ENCODE measurements at regions not wholly inside any gene's neighbourhood (a gene's known extent, or its start where the extent isn't known, plus 50 kb on each side); places are given as distances from the start of the nearest gene placed in this dataset.
"Not testable (repeated sequence)": the region's sequence is repeated elsewhere in the genome, so short reads cannot be mapped to it uniquely, and the experiment has no call there.

DNA sequence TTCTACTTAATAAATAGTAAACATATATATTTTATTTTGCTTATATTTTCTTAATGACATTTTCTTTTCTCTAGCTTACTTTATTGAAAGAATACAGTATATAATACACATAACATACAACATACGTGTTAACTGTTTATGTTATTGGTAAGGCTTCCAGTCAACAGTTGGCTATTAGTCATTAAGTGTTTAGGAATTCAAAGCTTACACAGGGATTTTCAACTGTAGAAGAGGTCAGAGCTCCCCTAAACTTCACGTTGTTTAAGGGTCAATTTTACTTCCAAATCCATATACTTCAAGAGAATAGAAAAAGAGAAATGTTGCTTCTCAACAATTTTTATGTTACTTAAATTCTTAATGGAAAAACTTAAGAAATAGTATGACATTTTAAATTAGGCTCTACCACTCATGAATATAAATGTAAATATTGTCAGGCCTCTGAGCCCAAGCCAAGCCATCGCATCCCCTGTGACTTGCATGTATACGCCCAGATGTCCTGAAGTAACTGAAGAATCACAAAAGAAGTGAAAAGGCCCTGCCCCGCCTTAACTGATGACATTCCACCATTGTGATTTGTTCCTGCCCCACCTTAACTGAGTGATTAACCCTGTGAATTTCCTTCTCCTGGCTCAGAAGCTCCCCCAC lies 456.5 kb upstream of the NETO1 start:
- not testable (repeated sequence) for DNase-seq (ENCODE audit: low read depth in 2 of 2)

DNA sequence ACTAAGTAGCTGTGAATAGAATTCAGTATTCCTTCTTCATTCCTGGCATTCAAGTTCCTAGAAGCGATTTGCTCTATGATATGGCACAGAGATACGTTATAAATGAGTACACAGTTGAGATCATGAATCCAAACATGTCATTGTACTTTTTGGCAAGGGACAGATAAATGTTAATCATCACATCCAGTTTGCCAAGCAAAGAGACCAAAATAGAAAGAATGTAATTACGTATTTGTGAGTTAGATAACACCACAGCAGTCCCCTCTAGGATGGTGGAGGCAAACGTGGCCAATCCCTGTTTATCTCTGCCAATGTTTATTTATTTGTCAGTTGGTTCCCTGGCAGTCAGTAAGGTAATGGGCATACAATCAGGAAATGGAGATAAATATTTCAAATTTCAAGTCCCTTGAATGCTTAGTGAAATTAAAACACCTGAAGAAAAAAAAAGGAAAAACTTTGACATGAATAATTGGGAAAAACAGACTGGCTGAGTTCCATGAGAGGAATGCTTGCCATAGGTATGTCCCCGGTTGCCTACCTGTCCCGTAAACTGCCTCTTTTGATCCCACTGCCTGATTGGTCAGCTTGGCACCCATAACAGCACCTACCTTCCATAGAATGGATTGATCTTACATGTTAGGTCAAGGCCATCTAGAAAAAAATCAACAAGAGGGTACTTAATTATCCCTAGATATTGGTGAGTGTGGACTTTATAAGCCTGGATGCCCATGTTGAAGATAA lies 451.1 kb upstream of the NETO1 start:
- DNase-seq (ENCODE audit: low read depth in 2 of 2) = no peak

DNA sequence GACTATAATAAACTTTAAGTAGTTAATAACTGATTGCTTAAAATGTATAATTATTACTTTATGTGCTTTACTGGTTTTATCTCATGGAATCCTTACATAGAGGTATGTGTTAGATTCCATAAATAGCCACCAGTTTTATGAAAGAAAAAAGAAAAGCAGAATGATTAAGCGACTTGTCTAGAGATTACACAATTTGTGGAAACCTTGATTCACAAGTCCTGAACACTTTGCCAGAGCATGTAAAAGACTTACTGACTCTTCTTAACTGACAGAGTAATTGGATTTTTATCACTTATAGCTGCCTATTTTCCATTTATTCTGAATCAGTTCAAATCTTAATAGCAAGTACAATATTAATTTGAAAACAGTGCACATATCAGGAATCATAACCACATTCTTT lies 448.7 kb upstream of the NETO1 start:
- no peak for DNase-seq (ENCODE audit: low read depth in 2 of 2)

DNA sequence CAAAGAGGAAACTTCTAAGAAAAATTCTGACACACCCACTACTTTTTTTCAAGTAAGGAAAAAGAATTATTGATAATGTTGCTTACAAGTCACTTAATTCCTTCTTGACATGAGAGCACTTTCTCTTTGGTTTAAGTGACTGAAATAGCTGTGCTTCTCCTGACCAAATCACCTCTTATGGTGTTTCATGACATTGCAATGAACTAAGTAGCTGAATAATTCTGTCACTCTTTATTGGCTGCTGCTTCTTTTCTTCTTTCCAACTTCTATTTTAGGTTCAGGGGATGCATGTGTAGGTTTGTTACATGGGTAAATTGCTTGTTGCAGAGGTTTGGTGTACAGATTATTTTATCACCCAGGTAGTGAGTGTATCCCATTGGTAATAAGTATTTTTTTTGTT lies 447.6 kb upstream of the NETO1 start:
- no peak for DNase-seq (ENCODE audit: low read depth in 2 of 2)

DNA sequence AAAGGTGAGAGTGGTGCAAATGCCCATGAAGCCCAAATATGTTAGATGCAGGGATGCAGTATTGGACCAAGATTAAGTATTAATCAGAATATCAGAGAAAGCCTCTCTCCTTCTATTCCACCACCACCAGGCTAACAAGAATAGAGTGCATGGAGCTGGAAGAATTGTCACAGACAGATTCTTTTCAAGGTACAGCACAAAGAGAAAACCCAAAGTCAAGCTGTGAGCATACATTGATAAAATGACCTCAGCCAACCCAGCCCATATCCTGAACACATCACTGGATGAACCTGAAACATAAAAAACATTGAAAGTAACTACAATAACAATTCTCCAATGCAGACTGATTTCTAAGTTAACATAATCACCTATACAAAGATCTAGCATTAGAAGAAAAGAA lies 445.7 kb upstream of the NETO1 start:
- no peak for DNase-seq (ENCODE audit: low read depth in 2 of 2)

DNA sequence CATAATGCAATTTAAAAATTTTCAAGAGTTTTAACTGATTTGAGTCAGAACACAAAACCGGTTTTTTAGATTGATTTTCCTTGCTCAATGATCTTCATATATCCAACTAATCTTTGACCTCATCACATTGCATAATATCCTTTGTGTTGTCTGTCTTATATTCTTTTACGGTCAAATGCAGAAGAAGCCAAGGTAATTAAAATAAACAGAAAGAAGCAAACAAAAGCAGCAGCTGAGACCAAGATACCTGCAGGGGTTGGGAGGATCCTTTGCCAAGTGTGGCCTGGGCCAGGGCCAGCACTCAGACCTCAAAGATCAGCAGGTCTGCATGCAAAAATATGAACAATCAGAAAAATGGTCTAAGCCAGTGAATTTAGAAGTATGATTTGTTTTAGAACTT lies 428.9 kb upstream of the NETO1 start:
- DNase-seq (ENCODE audit: low read depth in 2 of 2) = no peak

DNA sequence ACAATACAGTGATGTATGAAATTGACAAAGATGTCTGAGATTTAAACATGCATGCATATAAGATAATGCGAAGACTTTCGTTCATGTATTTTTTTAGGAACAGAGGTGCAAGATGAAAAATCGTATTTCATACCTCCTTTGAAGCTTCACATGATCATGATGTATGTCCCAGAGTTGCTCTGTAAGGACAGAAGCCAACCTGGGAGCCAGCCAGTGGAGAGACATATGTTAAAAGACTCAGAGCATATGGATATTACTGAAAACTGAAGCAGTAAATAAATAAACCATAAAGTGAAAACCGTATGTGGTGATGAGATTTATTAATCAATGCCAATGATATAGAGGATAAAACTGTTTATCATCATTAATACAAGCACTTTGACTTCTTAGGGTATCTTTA lies 424.4 kb upstream of the NETO1 start:
- no peak for DNase-seq (ENCODE audit: low read depth in 2 of 2)

DNA sequence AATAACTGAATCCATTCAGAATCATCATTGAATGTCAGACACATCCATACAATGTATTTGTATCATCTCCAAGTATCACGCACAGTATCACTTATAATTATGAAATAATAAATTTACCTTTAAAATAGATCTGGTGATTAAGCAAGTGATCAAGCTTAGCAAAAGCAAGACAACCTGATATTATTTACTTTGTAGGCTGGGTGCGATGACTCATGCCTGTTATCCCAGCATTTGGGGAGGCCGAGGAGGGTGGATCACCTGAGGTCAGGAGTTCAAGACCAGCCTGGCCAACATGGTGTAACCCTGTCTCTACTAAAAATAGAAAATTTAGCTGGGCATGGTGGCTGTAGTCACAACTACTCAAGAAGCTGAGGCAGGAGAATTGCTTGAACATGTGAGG lies 421.0 kb upstream of the NETO1 start:
- no peak for DNase-seq (ENCODE audit: low read depth in 2 of 2)

DNA sequence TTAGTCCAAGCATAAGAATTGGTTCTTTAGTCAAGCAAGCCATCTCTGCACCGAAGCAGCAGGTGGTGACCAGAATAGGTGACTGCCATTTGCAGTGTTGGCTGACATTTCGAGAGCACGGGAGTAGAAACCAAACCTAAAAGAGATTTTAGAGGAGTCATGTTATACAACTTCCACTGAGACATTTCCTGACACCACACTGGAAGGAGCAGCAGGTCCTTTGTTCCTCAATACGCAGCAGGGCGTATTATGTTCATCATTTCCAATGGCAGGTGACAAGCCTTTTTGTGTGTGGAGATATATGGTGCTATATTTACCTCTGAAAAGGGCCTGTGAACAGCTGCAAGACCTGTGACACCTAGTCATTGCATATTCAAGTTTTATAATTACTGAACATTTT lies 418.8 kb upstream of the NETO1 start:
- no peak for DNase-seq (ENCODE audit: low read depth in 2 of 2)

DNA sequence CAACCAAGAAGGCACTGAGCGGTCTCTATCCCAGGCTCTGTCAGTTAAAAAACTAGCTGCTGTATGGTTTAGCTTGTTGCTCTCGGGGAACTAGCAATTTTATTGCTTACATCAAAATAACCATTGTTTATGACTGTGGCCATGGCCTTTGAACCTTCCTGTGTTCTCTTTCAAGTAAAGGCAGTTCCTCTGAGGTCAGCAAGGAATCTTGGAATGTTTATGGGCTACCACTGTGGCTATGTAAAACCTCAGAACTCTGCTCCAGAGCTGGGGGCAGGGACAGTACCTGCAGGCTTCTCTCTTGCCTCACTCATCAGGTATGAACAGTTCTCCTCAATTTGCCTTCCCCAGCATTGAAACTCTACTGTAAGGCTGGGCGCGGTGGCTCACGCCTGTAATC lies 416.0 kb upstream of the NETO1 start:
- DNase-seq (ENCODE audit: low read depth in 2 of 2) = no peak

DNA sequence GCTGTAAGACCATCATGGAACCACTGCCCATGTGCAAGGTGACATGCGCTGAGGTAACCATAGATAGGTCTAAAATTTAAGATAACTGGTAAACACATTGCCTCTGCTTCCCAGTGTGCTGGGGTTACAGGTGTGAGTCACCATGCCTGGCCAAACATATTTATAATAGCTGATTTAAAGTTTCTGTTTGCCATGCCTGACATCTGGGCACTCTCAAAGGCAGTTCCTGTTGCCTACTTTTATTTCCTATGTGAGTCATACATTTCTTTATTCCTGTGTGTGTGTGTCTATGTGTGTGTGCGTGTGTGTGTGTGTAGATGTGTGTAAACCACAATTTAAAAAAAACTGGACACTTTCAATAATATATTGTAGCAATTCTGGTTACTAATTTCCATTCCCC lies 415.2 kb upstream of the NETO1 start:
- no peak for DNase-seq (ENCODE audit: low read depth in 2 of 2)

DNA sequence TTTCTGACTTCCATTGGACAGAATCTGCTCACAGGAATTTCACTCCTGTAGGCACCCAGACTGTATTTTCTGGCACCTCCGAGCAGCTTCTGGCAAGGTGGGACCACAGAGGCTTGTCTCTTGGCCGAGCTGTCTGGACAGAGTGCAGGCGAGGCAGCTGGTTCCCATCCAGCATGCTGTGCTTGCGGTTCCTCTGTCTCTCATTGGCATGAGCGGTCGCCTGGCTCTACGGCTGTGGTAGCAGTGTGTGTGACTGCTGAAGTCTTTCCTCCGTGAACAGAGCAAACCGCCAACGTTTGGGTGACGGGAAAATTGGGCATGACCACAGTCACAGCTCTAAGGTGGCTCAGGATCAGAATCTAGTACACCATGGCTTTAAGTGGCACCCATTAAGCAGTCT lies 411.7 kb upstream of the NETO1 start:
- no peak for DNase-seq (ENCODE audit: low read depth in 2 of 2)

DNA sequence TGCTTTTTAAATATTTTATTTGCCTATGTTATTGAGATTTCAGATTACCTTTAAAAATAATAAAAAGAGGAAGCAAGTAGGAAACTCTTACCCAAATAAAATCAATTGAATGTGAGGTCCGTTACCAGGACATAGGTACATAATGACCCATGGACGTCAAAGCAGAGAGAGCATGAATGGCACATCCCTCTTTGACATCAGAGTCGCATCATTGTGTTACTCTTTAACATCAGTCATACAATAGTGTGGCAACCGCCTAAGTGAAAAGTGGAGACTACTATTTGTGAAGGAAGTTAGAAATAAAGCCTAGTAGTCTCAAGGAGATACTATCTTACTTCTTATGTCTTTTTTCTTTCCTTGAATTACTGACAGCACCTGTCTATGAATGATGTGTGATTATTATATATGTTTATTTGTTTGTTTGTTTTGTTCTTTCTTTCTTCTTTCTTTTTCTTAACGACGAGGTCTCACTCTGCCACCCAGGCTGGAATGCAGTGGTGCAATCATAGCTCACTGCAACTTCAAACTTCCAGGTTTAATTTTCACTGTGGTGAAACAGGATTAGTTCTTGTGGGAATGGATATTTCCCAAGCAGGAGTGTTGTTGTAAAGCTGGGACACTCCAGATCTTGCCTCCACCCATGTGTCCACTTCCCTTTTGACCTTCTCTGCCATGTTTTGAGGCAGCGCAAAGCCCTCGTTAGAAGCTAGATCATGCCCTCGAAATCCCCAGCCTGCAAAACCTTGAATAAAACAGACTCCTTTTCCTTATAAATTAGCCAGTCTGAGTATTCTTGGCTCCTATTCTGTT lies 407.2 kb upstream of the NETO1 start:
- DNase-seq (ENCODE audit: low read depth in 2 of 2) = no peak

DNA sequence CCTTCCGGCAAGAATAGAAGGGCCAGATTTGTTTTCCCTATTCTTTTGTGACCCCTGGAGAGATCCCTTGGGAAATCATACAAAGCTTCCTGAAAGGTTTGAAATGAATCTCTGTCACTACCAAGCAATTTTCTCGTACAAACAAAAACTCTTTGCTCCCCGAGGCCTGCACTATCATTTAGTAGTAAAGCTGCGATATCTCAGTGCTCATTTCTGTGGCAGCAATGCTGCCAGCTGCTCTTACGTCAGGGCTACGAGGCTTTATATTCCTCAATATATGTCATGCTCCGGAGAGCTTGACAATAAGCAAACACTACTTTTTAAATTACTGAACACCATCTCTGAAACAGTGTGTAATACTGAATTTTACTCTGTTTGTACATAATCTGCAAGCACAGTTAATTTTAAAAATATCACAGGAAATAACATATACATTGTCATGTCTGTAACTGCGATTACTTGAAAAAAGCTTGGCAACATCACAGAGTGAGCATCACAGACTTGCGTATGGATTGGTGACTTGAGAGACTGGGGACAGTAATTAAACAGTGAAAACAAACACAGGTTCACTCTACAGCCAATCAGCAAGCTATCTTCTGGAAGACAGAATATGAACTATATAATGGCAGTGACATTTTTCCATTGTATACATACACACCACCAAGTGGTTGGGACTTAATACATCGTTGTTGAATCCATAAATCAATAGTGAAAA lies 403.3 kb upstream of the NETO1 start:
- no peak for DNase-seq (ENCODE audit: low read depth in 2 of 2)

DNA sequence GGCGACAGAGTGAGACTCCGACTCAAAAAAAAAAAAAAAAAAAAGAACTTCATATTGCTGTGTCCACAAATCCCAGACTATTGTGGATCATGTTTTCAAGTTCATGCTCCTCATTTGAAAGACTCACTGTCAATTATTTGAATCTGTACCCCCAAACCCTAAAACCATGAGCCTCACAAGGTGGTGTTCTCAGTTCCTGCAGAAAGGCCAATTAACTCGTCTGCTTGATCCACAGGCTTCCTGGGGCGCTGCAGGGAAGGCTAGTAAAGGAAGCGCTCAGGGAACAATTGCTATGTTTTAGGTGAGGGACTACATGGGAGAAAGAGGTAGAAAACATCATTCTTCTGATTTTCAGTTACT lies 396.8 kb upstream of the NETO1 start:
- no peak for DNase-seq (ENCODE audit: low read depth in 2 of 2)

DNA sequence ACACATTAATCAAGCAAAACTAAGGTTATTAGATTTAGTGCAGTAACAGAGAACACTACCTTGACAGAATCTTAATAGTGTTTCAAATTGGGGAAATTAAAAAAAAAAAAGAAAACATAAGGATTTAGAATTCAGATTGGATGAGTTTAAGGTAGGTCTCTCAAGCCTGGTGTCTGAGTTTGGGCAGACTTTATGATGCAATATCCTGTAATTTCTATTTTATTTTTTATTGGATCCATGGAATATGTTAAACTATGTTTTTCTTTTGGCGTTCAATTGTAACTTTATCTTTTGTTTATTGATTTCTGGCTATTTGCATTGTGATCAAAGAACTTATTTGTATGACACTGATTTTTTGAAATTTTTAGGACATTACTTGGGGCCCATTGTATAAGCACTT lies 394.1 kb upstream of the NETO1 start:
- no peak for DNase-seq (ENCODE audit: low read depth in 2 of 2)

DNA sequence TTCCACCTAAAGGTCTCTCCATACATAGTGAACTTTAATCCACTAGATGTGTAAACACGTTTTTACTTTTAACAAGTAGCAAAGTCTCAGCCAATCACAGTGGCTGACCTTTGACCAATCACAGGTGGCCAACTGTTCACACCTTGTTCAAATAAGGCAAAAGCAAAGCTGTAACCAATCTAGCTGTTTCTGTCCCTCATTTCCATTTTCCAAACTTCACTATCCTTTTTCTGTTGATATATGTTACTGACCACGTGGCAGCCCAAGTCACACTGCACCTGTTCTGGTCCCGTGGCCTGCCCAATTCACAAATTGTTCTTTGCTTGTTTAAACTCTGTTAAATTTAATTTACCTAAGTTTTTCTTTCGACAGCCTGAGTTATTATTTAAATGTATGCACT lies 393.5 kb upstream of the NETO1 start:
- no peak for DNase-seq (ENCODE audit: low read depth in 2 of 2)

DNA sequence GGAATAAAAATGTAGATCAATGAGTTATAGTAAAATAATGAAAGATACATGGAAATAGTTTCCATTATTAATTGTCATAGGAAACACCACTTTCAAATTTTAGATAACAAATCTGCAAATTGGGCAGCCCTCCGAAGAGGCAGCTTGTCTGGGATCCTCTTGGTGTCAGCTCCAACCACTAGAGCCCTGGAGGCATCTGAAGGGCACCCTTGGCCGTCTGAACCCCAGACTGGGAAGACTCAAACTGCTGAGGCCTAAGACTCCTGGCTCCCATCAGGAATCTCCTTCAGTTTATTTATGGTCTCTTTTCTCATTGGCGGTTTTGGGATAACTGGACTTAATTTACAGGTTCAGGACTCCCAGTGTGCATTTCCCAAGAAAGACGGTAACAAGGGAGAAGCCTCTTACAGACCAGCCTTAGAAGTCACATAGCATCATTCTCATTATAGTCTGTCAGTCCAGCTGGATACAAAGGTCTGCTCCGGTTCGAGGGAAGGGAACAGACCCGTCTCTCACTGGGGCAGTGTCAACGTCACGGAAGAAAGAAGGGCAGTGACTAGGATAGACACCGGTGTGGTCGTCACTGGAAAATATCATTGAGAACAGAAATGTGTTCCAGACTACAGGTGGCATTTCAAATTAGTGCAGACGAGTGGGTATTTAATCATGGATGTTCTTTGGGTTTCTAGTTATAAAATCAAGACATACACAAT lies 390.7 kb upstream of the NETO1 start:
- no peak for DNase-seq (ENCODE audit: low read depth in 2 of 2)

DNA sequence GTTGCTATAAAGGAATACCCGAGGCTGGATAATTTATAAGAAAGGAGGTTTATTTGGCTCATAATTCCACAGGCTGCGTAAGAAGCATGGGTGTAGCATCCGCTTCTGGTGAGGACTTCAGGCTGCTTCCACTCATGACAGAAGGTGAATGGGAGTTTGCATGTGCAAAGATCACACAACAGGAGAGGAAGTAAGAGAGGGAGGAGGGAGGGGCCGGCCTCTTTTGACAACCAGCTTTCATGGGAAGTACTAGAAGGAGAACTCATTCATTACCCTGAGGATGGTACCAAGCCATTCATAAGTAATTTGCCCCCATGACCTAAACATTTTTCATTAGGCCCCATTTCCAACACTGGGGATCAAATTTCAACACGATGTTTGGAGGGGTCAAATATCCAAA lies 386.8 kb upstream of the NETO1 start:
- DNase-seq (ENCODE audit: low read depth in 2 of 2) = no peak

DNA sequence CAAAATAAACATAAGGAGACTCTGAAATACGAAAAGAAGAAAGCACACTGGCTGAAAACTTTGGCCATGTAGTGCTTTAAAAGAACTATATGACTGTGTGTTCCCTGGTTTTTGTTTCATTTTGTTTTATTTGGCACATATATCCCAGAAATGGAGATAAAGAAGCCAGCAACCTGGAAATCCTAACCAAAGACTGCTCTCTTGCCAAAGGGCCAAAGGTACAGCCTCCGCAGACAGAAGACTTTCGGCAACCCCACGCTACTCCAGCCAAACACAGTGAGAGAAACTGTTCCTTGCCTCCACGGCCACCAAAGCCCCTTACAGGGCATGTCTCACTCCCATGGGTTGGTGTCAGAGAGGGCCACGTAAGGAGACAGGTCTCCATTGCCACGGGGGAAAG lies 381.2 kb upstream of the NETO1 start:
- no peak for DNase-seq (ENCODE audit: low read depth in 2 of 2)

DNA sequence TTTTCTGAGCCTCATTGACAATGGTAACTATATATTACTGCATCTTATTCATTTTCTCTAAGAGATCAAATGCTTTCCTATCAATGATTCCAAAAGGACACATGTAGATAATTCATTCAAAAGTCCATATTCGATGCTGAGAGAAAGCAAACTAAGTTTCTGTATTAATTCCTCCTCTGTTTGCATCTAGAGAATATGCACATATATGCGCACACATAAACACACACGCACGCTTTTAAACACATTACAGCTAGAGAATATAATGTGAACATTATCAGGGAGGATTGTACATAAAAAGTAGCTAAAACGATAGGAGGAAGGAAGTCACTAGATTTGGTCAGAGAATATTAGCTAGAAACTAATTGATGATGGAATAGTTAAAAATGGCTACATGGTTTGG lies 379.0 kb upstream of the NETO1 start:
- no peak for DNase-seq (ENCODE audit: low read depth in 2 of 2)

DNA sequence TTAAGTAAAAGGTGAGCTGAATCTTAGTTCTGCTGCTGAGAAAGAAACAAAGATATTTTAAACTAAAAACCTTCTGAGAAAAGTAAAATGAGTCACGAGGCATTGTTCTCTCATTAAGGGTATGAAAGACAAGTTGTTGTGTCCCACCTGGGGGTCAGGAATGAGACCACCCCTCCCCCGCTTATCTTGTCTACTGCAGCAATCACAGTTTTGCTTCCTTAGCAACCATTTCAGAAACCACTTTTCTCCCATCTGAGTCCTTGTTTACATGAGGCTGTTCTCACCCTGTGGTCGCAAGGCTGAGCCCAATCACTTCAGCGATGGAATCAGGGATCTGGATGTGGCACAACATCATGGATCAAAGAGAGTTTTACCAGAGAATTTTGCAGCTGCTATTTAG lies 377.6 kb upstream of the NETO1 start:
- no peak for DNase-seq (ENCODE audit: low read depth in 2 of 2)

All from stimulated activated CD8-positive, alpha-beta memory T cell treated with anti-CD3 and anti-CD28 coated beads, Interleukin-2, amount 100 ng/mL, for 1 hour (primary cell).